HL-60 (cell line): ENCODE measurements at regions not wholly inside any gene's neighbourhood (a gene's known extent, or its start where the extent isn't known, plus 50 kb on each side); places are given as distances from the start of the nearest gene placed in this dataset.

ENCODE experiments used
- GABPA ChIP-seq: IDR thresholded peaks from 2 replicates; pipeline ENCODE4 v1.6.1; 2012; ENCODE audit warnings: low read depth
- POLR2AphosphoS5 ChIP-seq: IDR thresholded peaks from 2 replicates; pipeline ENCODE4 v1.6.1; 2012; ENCODE audit warnings: low read depth
- TF ChIP-seq, protein P1 (sequence below): IDR thresholded peaks from one replicate; pipeline ENCODE4 v1.5.1; 2011; ENCODE audit warnings: low read length, control low read depth, inconsistent platforms; ENCODE audit not compliant: insufficient read depth

- TF ChIP-seq, protein P1, sequence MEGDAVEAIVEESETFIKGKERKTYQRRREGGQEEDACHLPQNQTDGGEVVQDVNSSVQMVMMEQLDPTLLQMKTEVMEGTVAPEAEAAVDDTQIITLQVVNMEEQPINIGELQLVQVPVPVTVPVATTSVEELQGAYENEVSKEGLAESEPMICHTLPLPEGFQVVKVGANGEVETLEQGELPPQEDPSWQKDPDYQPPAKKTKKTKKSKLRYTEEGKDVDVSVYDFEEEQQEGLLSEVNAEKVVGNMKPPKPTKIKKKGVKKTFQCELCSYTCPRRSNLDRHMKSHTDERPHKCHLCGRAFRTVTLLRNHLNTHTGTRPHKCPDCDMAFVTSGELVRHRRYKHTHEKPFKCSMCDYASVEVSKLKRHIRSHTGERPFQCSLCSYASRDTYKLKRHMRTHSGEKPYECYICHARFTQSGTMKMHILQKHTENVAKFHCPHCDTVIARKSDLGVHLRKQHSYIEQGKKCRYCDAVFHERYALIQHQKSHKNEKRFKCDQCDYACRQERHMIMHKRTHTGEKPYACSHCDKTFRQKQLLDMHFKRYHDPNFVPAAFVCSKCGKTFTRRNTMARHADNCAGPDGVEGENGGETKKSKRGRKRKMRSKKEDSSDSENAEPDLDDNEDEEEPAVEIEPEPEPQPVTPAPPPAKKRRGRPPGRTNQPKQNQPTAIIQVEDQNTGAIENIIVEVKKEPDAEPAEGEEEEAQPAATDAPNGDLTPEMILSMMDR, result no peak
- TF ChIP-seq POLR2AphosphoS5 (no peak), GABPA (no peak)
These were observed 93.4 kb upstream of the CCL2 start for GRCh38 chr17:34161690-34162089.
